GM12875 (cell line): ENCODE measurements at regions not wholly inside any gene's neighbourhood (a gene's known extent, or its start where the extent isn't known, plus 50 kb on each side); places are given as distances from the start of the nearest gene placed in this dataset.

Experiments
- H3K4me3 ChIP-seq: one replicate; pipeline ENCODE4 v1.5.1; 2011; ENCODE audit warnings: low read depth, low read length, control low read depth
- CTCF ChIP-seq: IDR thresholded peaks from 2 replicates; pipeline ENCODE4 v1.5.1; 2011; ENCODE audit warnings: low read depth, mild to moderate bottlenecking, control low read depth, inconsistent platforms, low read length, moderate library complexity, borderline replicate concordance; ENCODE audit not compliant: insufficient read depth

GRCh38 chr1:234722270-234722704, 112.3 kb upstream of the IRF2BP2 start:
- H3K4me3 ChIP-seq = no peak overlapping the region
- TF ChIP-seq CTCF = no peak

GRCh38 chr1:234721476-234722269, 111.7 kb upstream of the IRF2BP2 start:
- TF ChIP-seq CTCF = no peak
- no peak overlapping the region for H3K4me3 ChIP-seq

DNA sequence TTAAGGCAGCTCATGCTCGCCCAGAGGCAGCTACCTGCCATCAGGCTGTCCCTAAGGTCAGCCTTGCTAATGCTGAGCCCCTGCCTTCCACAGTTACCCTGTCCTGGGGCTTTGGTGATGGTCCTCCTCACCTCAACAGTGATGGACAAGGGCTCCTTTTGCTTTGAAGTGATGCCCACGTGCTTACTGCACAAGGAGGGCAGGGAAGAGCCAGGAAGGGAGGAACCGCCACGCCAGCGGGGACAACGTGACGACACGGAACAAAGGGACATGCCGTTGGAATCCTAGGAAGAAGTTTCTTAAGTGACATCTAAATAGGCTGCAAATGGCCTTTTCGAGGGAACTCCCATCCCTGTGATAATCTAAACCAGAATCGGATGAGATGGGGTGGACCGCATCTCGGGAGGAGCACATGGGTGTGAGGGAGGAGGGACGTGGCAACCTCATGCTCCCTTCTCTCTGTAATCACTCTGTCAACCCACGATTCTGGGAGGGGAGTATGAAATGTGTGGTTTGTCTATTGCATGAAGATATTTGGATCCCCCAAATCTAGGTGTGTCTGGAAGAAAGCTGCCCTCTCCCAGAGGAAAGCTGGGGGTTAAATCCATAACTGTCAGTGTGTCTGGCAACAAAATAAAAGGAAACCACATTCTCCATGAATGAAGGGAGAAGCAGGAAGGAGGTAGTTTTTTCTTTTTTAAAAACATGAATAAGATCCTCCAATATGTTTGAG, 110.9 kb upstream of the IRF2BP2 start:
- H3K4me3 ChIP-seq = no peak overlapping the region
- TF ChIP-seq CTCF = no peak

GRCh38 chr1:234719454-234720251, 109.7 kb upstream of the IRF2BP2 start:
- no peak overlapping the region for H3K4me3 ChIP-seq
- no peak for TF ChIP-seq CTCF

DNA sequence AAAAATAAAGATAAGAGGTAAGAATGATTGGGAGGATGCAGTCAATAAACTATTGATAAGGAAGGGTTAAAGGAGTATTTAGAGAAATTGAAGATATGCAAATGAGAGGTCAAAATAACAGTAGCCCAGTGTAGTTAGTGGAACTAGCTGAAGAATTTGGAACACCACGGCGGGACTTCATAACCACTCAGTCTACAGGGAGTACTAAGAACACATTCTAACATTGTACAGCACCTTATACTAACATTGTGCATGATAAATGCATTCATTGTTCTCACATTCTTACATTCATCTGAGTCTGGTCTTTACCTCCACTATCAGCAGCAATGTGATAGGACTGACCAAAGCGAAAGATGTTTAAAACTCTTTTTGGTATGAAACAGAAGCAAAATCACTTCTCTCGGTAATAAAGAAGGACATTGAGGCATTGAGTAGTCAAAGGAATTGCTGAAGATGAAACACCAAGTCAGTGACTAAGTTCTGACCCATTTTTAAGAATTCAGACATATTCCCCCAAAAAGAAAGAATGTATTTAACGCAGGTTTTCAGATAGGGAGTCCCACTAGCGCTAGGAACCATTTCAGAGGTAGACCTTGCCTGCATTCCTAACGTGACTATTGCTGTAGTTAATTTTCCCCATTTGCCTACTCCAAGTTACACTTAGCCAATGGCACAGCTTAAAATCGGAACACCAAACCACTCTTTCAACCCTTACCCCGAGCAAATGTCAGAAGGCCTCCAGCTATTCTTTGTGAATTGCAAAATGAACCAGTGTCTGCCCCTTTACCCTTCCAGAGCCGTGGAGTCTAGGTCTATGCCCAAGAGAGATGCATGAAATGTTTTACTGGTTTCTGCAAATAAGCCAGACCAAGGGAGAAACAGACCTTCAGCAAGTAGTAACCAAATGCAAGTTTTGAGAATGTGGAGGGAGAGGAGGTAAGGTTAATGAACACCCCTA, 108.8 kb upstream of the IRF2BP2 start:
- H3K4me3 ChIP-seq = no peak overlapping the region
- TF ChIP-seq CTCF = no peak

- no peak for TF ChIP-seq CTCF
- H3K4me3 ChIP-seq = no peak overlapping the region
These were observed 107.0 kb upstream of the IRF2BP2 start for GRCh38 chr1:234716908-234717375.
